ENCODE measurements at regions not wholly inside any gene's neighbourhood (a gene's known extent, or its start where the extent isn't known, plus 50 kb on each side); places are given as distances from the start of the nearest gene placed in this dataset.
A peak's percentile ranks its signal among the peaks of the same experiment; 100 is the strongest.

DNA sequence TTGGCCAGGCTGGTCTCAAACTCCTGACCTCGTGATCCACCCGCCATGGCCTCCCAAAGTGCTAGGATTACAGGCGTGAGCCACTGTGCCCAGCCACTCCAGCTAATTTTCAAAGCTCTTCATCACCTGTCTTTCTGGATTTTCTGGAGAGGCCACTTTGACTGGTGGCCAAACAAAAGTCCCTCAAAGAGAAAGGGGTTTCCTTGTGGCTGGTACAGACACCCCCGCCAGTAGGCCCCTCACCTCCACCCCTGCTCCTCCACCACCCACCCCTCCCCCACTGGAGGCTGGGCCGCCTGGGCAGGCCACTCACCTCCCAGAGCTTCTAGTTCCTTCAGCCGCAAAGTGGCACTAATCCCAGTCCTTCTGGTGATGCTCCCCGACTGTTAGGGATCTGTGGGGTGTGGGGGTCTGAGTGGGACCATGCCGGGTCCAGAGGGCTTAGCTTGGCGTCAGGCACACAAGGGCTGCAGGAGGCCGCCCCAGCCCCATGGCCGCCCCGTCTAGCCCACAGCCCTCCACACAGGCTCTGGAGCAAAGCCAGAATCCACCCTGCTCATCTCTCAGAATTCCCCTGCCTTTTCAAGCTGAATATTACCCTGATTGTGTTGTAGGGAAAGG is 182.0 kb upstream of the IER5L start:
- Histone ChIP-seq H3K14ac (ENCODE audit: low read length) (peak overlapping the region; percentile 65), H3K9me3 (ENCODE audit: insufficient read depth, low read depth, low read length) (peaks cover 10% of the 10 kb centered on the region), H2BK120ac (ENCODE audit: insufficient read depth, low read length, poor library complexity) (peak overlapping the region; percentile 91), H2BK5ac (ENCODE audit: low read depth, low read length, poor library complexity) (peak overlapping the region; percentile 45), H3K36me3 (ENCODE audit: control insufficient read depth in 1 of 2, insufficient read depth in 2 of 2, low read length in 2 of 2) (no peaks in the 10 kb centered on the region), H3K79me1 (ENCODE audit: low read length) (peaks cover 20% of the 10 kb centered on the region), H4K8ac (ENCODE audit: low read depth, low read length) (peak overlapping the region; percentile 80), H2AK5ac (ENCODE audit: low read length) (peak overlapping the region; percentile 90), H3K4me3 (ENCODE audit: low read depth, low read length) (no peak overlapping the region), H3K27me3 (ENCODE audit: insufficient read depth, low read length) (no peaks in the 10 kb centered on the region), H4K91ac (ENCODE audit: low read depth, low read length) (peak overlapping the region; percentile 87), H2BK12ac (ENCODE audit: low read length) (peak overlapping the region; percentile 93), H2AFZ (ENCODE audit: insufficient read depth, low read length, poor library complexity) (peak overlapping the region; percentile 30), H4K12ac (ENCODE audit: low read depth, low read length) (no peak overlapping the region), H3K27ac (ENCODE audit: low read depth, low read length) (peak overlapping the region; percentile 44), H3K23ac (ENCODE audit: low read length) (no peak overlapping the region), H3K4me1 (ENCODE audit: control insufficient read depth in 1 of 2, insufficient read depth in 2 of 2, low read length in 2 of 2) (peaks cover 19 to 20% of the 10 kb centered on the region in 2 experiments), H3K79me2 (ENCODE audit: control insufficient read depth, insufficient read depth, low read length, poor library complexity) (no peaks in the 10 kb centered on the region), H3K9ac (ENCODE audit: low read length) (no peak overlapping the region), H3K4ac (ENCODE audit: low read depth, low read length) (peak overlapping the region; percentile 42), H3K18ac (ENCODE audit: low read length) (peak overlapping the region; percentile 22), H3K4me2 (ENCODE audit: low read length) (no peak overlapping the region)
- no CpG with 5 or more reads among the region's 12 CpGs for WGBS (ENCODE audit: extremely low coverage, insufficient coverage, insufficient read length)
- no peak for DNase-seq

DNA sequence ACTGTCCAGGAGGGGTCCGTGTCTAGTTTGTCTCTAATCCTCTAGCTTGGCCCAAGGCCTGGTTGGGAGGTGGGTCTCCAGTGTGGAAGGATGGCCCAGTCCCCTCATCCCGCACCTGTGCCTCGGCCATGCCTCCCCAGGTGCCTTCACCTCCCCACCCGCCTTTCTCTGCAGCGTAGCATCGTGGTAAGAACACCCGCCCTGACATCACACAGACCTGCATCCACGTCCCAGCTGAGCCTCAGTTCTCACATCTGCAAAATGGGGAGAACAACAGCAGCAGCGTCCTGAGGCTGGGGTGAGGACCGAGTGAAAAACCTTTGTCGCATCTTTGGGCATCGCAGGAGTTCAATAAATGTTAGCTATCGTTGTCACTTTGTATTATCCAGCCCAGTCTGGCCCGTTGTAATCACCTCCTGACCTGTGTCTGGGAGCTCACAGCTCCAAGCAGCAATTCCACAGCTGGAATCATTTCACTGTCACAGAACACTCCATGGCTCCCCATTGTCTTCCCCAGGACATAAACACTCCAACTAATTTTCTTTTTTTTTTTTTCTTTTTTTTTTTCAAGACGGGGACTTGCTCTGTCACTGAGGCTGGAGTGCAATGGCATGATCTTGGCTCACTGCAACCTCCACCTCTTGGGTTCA is 181.2 kb upstream of the IER5L start:
- Histone ChIP-seq H3K79me2 (ENCODE audit: control insufficient read depth, insufficient read depth, low read length, poor library complexity) (no peaks in the 10 kb centered on the region), H3K4me1 (ENCODE audit: control insufficient read depth in 1 of 2, insufficient read depth in 2 of 2, low read length in 2 of 2) (peaks cover 19 to 20% of the 10 kb centered on the region in 2 experiments), H3K4me2 (ENCODE audit: low read length) (no peak overlapping the region), H3K4me3 (ENCODE audit: low read depth, low read length) (no peak overlapping the region), H3K36me3 (ENCODE audit: control insufficient read depth in 1 of 2, insufficient read depth in 2 of 2, low read length in 2 of 2) (no peaks in the 10 kb centered on the region), H4K8ac (ENCODE audit: low read depth, low read length) (no peak overlapping the region), H2BK120ac (ENCODE audit: insufficient read depth, low read length, poor library complexity) (no peak overlapping the region), H2BK5ac (ENCODE audit: low read depth, low read length, poor library complexity) (no peak overlapping the region), H4K91ac (ENCODE audit: low read depth, low read length) (peak overlapping the region; percentile 20), H3K27ac (ENCODE audit: low read depth, low read length) (no peak overlapping the region), H2BK12ac (ENCODE audit: low read length) (peak overlapping the region; percentile 59), H3K23ac (ENCODE audit: low read length) (no peak overlapping the region), H3K79me1 (ENCODE audit: low read length) (peaks cover 20% of the 10 kb centered on the region), H4K12ac (ENCODE audit: low read depth, low read length) (no peak overlapping the region), H3K9me3 (ENCODE audit: insufficient read depth, low read depth, low read length) (peaks cover 10% of the 10 kb centered on the region), H3K18ac (ENCODE audit: low read length) (no peak overlapping the region), H3K27me3 (ENCODE audit: insufficient read depth, low read length) (no peaks in the 10 kb centered on the region), H3K14ac (ENCODE audit: low read length) (no peak overlapping the region), H2AFZ (ENCODE audit: insufficient read depth, low read length, poor library complexity) (no peak overlapping the region), H3K9ac (ENCODE audit: low read length) (no peak overlapping the region), H2AK5ac (ENCODE audit: low read length) (peak overlapping the region; percentile 70), H3K4ac (ENCODE audit: low read depth, low read length) (no peak overlapping the region)
- DNase-seq = no peak
- WGBS (ENCODE audit: extremely low coverage, insufficient coverage, insufficient read length) = no CpG with 5 or more reads among the region's 15 CpGs

DNA sequence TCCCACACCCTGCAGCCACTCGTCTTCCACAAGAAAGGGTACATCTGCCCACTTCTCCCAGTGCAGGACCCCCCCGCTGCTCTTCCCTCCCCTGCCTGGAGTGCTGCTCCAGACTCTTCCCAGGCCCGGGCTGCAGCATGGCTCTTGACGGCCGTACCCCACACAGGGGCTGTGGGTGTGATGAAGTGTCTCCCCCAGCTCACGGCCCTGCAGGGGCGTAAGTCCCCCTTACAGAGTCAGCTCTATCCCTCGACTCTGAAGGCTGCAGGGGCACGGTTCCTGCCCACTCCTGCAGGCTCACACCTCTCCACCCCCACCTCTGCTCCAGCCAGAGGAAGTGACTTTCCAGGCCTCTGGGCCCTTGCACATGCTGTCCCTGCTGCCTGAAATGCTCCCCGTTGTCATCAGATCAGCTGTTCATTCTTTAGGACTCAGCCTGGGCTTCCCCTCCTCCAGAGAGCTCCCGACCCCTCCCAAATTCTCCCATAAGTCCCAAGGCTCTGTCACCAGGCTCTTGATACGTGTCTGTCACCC is 180.6 kb upstream of the IER5L start:
- H2BK120ac ChIP-seq (ENCODE audit: insufficient read depth, low read length, poor library complexity) = no peak overlapping the region
- peak overlapping the region; percentile 20 for H4K91ac ChIP-seq (ENCODE audit: low read depth, low read length)
- no peaks in the 10 kb centered on the region for H3K36me3 ChIP-seq (ENCODE audit: control insufficient read depth in 1 of 2, insufficient read depth in 2 of 2, low read length in 2 of 2)
- no peak overlapping the region for H3K9ac ChIP-seq (ENCODE audit: low read length)
- no peak overlapping the region for H3K27ac ChIP-seq (ENCODE audit: low read depth, low read length)
- no peak overlapping the region for H2AK5ac ChIP-seq (ENCODE audit: low read length)
- H3K14ac ChIP-seq (ENCODE audit: low read length) = no peak overlapping the region
- H3K9me3 ChIP-seq (ENCODE audit: insufficient read depth, low read depth, low read length) = peaks cover 10% of the 10 kb centered on the region
- peaks cover 15 to 20% of the 10 kb centered on the region in 2 experiments for H3K4me1 ChIP-seq (ENCODE audit: control insufficient read depth in 1 of 2, insufficient read depth in 2 of 2, low read length in 2 of 2)
- DNase-seq = no peak
- no peak overlapping the region for H3K18ac ChIP-seq (ENCODE audit: low read length)
- H3K23ac ChIP-seq (ENCODE audit: low read length) = no peak overlapping the region
- no peaks in the 10 kb centered on the region for H3K79me2 ChIP-seq (ENCODE audit: control insufficient read depth, insufficient read depth, low read length, poor library complexity)
- H3K4me2 ChIP-seq (ENCODE audit: low read length) = no peak overlapping the region
- H2BK12ac ChIP-seq (ENCODE audit: low read length) = peak overlapping the region; percentile 4
- no peak overlapping the region for H2AFZ ChIP-seq (ENCODE audit: insufficient read depth, low read length, poor library complexity)
- no peak overlapping the region for H4K12ac ChIP-seq (ENCODE audit: low read depth, low read length)
- H2BK5ac ChIP-seq (ENCODE audit: low read depth, low read length, poor library complexity) = no peak overlapping the region
- peaks cover 20% of the 10 kb centered on the region for H3K79me1 ChIP-seq (ENCODE audit: low read length)
- H4K8ac ChIP-seq (ENCODE audit: low read depth, low read length) = no peak overlapping the region
- no CpG with 5 or more reads among the region's 12 CpGs for WGBS (ENCODE audit: extremely low coverage, insufficient coverage, insufficient read length)
- H3K4me3 ChIP-seq (ENCODE audit: low read depth, low read length) = no peak overlapping the region
- no peak overlapping the region for H3K4ac ChIP-seq (ENCODE audit: low read depth, low read length)
- H3K27me3 ChIP-seq (ENCODE audit: insufficient read depth, low read length) = no peaks in the 10 kb centered on the region

DNA sequence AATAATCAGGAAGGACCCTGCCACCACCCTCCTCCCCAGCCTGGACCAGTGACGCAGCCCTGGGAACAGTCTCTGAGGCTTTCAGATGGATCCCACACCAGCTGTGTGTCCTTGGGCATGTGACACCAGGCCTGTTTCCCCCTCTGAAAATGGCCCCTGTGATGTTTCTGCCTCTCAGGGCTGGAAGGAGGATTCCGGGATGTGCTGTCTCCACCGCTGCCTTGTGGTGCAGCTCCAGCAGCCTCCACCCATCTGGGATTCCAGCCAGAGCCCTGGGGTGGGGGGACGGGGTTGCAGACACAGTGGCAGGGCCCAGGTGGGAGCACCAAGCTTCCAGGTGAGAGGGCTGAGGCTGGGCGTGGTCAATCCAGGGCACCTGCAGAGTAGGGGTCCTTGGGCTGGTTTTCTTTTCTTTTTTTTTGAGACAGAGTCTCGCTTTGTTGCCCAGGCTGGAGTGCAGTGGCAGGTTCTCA is 179.7 kb upstream of the IER5L start:
- H3K4me2 ChIP-seq (ENCODE audit: low read length) = no peak overlapping the region
- no peaks in the 10 kb centered on the region for H3K79me2 ChIP-seq (ENCODE audit: control insufficient read depth, insufficient read depth, low read length, poor library complexity)
- no peak overlapping the region for H4K12ac ChIP-seq (ENCODE audit: low read depth, low read length)
- H3K27ac ChIP-seq (ENCODE audit: low read depth, low read length) = no peak overlapping the region
- no peak overlapping the region for H2BK5ac ChIP-seq (ENCODE audit: low read depth, low read length, poor library complexity)
- H3K9me3 ChIP-seq (ENCODE audit: insufficient read depth, low read depth, low read length) = peaks cover 10% of the 10 kb centered on the region
- H2BK12ac ChIP-seq (ENCODE audit: low read length) = peak overlapping the region; percentile 53
- peaks cover 24% of the 10 kb centered on the region for H3K79me1 ChIP-seq (ENCODE audit: low read length)
- H2AFZ ChIP-seq (ENCODE audit: insufficient read depth, low read length, poor library complexity) = no peak overlapping the region
- no peak for DNase-seq
- no peak overlapping the region for H3K4ac ChIP-seq (ENCODE audit: low read depth, low read length)
- H4K8ac ChIP-seq (ENCODE audit: low read depth, low read length) = no peak overlapping the region
- no peaks in the 10 kb centered on the region for H3K27me3 ChIP-seq (ENCODE audit: insufficient read depth, low read length)
- peaks cover 15 to 17% of the 10 kb centered on the region in 2 experiments for H3K4me1 ChIP-seq (ENCODE audit: control insufficient read depth in 1 of 2, insufficient read depth in 2 of 2, low read length in 2 of 2)
- no CpG with 5 or more reads among the region's 6 CpGs for WGBS (ENCODE audit: extremely low coverage, insufficient coverage, insufficient read length)
- peak overlapping the region; percentile 30 for H4K91ac ChIP-seq (ENCODE audit: low read depth, low read length)
- H3K4me3 ChIP-seq (ENCODE audit: low read depth, low read length) = no peak overlapping the region
- no peak overlapping the region for H3K14ac ChIP-seq (ENCODE audit: low read length)
- H3K36me3 ChIP-seq (ENCODE audit: control insufficient read depth in 1 of 2, insufficient read depth in 2 of 2, low read length in 2 of 2) = no peaks in the 10 kb centered on the region
- no peak overlapping the region for H2AK5ac ChIP-seq (ENCODE audit: low read length)
- H3K18ac ChIP-seq (ENCODE audit: low read length) = no peak overlapping the region
- H3K9ac ChIP-seq (ENCODE audit: low read length) = no peak overlapping the region
- H3K23ac ChIP-seq (ENCODE audit: low read length) = no peak overlapping the region
- no peak overlapping the region for H2BK120ac ChIP-seq (ENCODE audit: insufficient read depth, low read length, poor library complexity)
